ENCODE measurements at regions not wholly inside any gene's neighbourhood (a gene's known extent, or its start where the extent isn't known, plus 50 kb on each side); places are given as distances from the start of the nearest gene placed in this dataset.

- no peak for DNase-seq (ENCODE audit: low read depth in 1 of 2, low spot score in 1 of 2)
Observed at GRCh38 chr6:137776256-137776655, 90.8 kb upstream of the TNFAIP3 start.

- no peak for DNase-seq (ENCODE audit: low read depth in 1 of 2, low spot score in 1 of 2)
Observed at GRCh38 chr6:137776786-137777686, 90.0 kb upstream of the TNFAIP3 start.

DNA sequence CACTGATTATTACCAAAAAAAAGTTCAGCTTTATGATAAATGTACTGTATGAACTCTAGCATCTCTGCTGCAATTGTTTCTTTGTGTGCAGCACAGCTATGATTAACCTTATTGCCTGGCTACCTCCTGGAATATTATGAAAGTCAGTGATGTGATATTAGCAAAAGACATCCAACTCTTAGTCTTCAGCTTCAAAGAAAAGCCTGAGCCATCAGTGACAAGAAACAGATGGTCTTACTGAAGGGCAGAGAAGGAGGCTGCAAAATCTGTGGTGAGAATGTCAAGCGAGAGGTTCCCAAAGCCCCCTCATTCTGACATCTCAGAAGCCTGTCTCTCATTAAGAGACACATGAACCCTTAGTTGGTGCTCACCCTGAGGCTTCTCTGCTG lies 89.4 kb upstream of the TNFAIP3 start:
- no peak for DNase-seq (ENCODE audit: low read depth in 1 of 2, low spot score in 1 of 2)

DNA sequence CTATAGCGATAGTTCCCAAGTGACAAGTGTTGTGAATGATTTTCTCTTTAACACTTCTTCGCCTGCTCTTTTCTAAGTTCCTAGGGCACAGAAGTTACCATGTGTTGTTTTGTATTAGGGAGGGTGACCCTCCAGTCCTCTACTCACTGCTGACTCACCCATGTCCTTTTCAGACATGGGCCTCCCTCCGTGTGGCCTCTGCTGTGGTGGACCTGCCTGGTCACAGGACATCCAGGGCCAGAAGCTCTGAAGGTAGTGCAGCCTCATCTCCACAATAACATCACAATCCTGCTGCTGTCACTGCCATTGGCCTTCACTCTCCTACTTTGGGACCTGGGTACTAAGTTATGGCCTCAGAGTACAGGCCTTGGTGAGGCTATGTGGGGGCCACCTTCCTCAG lies 87.1 kb upstream of the TNFAIP3 start:
- no peak for DNase-seq (ENCODE audit: low read depth in 1 of 2, low spot score in 1 of 2)

- DNase-seq (ENCODE audit: low read depth in 1 of 2, low spot score in 1 of 2): no peak
Observed at GRCh38 chr6:137780447-137781034, 86.5 kb upstream of the TNFAIP3 start.

- DNase-seq (ENCODE audit: low read depth in 1 of 2, low spot score in 1 of 2): no peak
Observed at GRCh38 chr6:137781639-137782038, 85.4 kb upstream of the TNFAIP3 start.

- no peak for DNase-seq (ENCODE audit: low read depth in 1 of 2, low spot score in 1 of 2)
Observed at GRCh38 chr6:137782166-137783039, 84.7 kb upstream of the TNFAIP3 start.

DNA sequence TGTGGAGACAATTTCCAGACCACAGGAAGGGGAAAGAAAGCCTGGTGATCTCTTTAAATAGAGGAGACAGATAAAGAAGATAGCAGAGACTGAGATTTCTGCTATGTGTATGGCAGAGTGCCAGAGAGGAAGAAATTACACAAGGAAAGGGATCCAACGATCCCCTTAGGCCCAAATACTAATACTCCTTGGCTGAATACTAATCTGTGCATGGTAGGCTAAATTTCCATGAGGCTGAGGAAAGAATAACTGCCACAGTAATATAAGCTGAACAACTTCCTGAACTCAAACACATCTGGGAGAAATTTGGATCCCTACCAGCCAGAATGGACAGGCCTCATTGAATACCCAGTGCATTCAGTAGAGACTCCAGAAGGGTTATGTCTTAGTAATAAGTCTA lies 83.3 kb upstream of the TNFAIP3 start:
- DNase-seq (ENCODE audit: low read depth in 1 of 2, low spot score in 1 of 2): no peak

DNA sequence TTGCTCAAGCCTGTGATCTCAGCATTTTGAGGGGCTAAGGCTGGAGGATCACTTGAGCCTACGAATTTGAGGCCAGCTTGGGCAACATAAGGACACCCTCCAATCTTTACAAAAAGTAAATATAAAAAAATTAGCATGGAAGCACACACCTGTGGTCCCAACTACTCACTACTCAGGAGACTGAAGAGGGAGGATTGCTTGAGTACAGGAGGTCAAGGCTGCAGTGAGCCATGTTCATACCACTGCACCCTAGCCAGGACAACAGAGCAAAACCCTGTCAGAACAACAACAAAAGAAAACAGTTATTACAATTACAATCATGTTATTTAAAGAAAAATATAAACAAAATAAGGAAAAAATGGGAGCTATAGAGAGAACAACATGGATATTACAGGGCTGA lies 82.5 kb upstream of the TNFAIP3 start:
- DNase-seq (ENCODE audit: low read depth in 1 of 2, low spot score in 1 of 2): no peak

DNA sequence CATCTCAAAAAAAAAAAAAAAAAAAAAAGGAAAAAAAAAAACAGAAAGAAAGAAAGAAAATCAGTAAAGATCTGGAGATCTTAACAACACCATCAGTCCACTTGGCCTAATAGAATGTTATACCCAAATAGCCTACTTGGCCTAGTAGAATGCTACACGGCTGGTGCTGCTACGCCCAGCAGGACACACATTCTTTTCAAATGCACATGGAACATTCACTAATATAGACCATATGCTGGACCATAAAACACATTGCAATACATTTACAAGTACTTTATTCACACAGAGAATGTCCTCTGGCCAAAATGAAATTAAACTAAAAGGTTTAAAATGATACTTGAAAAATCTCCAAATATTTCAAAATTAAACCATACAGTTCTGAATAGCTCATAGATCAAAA lies 80.0 kb upstream of the TNFAIP3 start:
- DNase-seq (ENCODE audit: low read depth in 1 of 2, low spot score in 1 of 2): no peak

- DNase-seq (ENCODE audit: low read depth in 1 of 2, low spot score in 1 of 2): no peak
Observed at GRCh38 chr6:137788248-137788647, 78.8 kb upstream of the TNFAIP3 start.

DNA sequence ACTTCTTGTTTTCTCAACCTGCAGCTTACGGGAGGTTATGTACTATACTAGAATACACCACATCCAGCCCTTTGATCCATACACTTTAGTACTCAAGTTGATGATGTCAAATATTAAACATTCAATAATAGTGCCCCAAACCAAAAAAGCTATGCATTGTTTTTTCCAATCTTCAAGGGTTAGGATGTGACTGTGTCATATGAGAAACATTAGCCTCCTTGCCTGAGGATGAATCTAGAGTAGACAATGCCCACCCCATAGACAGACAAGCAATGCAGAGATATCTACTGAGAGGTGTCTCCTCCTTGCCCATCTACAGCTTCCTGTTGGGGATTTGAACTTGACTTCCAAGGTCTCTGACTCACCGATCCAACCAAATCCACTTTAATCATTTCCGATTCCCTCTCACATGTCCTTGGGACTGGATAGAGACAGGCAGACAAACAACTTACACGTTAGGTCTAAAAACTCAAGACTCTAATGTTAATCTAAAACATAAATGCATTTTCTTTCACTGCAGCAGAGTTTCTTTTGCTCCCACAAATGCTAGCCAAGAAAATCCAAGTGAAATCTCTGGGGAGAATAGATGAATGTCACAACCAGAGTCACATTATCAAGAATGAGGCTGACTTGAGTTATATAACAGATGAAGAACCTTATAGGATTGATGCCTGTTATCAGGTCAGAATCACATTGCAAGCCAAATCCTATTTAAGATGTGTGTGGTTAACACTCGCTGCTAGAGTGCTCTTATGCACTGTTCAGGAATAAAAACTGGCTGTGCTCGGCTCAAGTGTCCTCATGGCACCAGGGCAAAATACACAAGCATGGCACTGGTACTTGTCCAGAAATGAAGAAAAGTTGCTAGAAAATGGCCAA lies 75.5 kb upstream of the TNFAIP3 start:
- DNase-seq (ENCODE audit: low read depth in 1 of 2, low spot score in 1 of 2): no peak

DNA sequence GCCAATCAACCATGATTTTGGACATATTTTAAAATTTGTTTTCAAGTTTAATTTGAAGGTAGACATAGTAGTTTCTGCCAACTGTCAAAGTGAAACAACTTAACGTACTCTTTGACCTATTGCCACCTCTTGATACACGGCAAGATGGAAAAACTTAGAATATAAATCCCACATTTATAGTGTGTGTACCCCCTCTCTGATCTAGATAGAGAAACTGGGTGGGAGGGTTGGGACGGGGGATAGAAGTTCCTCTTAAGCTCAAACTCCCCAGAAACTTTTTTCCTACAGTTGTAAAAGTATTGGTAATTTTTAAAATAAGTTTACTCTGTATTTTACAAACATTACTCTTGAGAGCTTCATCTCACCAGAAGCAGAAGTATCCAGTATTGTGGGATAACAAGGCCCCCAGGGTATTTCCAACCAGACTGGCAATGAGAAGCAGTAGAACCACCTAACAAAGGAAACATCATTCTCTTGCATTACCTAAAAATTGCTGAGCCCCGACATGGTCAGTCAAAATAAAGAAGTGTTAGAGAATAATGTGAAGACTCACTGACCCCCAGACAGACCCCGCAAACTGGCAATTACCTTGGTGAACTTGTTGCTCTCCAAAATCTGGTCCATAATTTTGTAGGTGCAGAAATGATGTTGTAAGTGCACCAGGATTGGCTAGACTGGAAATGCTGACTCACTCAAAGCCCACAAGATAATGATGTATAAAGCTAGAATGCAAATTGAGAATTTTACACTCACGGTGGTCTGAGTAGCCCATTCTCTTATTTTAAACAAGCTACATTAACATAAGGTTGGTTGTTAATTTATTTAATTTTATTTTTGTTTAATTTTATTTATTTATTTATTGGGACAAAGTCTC lies 74.7 kb upstream of the TNFAIP3 start:
- DNase-seq (ENCODE audit: low read depth in 1 of 2, low spot score in 1 of 2): no peak

GRCh38 chr6:137793805-137794515 lies 73.1 kb upstream of the TNFAIP3 start:
- DNase-seq (ENCODE audit: low read depth in 1 of 2, low spot score in 1 of 2): no peak

DNA sequence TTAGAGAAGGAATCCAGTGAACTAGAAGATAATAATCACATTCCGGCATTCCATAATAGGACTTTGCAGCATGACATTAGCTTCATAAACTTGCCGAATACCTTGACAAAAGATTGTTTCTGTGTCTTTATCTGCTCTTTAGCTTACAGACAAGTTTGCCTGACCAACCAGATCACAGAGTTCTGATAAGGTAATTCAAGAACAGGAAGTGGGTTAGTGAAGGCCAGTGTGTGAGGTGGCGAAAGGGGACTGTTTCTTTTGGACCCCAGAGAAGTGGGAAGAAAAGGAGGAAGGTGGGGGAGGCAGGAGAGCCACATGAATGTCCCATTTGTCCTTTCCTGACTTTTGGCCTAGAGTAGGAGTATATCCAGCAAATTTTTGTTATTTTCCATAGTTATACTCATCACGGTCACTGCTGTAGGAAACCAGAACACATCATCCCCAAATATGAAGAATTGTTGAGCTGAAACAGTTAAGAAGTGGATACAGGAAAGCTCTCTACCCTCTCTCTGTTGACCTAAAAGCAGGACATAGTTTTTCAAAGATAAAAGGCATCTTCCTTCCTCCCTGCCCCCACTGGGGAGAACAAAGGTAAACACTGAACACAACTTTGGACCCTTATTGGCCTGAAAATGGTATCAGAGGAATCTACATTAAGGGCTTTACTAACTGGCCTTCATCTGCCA lies 72.4 kb upstream of the TNFAIP3 start:
- DNase-seq (ENCODE audit: low read depth in 1 of 2, low spot score in 1 of 2): no peak

- DNase-seq (ENCODE audit: low read depth in 1 of 2, low spot score in 1 of 2): no peak
Observed at GRCh38 chr6:137795501-137795900, 71.6 kb upstream of the TNFAIP3 start.

- no peak for DNase-seq (ENCODE audit: low read depth in 1 of 2, low spot score in 1 of 2)
Observed at GRCh38 chr6:137798261-137798660, 68.8 kb upstream of the TNFAIP3 start.

GRCh38 chr6:137798846-137799245 lies 68.2 kb upstream of the TNFAIP3 start:
- DNase-seq (ENCODE audit: low read depth in 1 of 2, low spot score in 1 of 2): no peak

Measured in activated T-helper 1 cell treated with anti-CD3 and anti-CD28 coated beads, Interleukin-2, amount 50 U/mL, for 16 hours (primary cell).